NK-92 treated with Interleukin-12 subunit alpha and Interleukin-12 subunit beta, amount 100 ng/mL, for 24 hours (cell line): ENCODE measurements at regions not wholly inside any gene's neighbourhood (a gene's known extent, or its start where the extent isn't known, plus 50 kb on each side); places are given as distances from the start of the nearest gene placed in this dataset.

Experiments used
- DNase-seq: peaks from one replicate; lab custom pipeline; 2025; lab: John Stamatoyannopoulos, UW

GRCh38 chr20:39574061-39574460, 611.9 kb downstream of the DHX35 start:
- no peak for DNase-seq

GRCh38 chr20:39571171-39571570, 609.0 kb downstream of the DHX35 start:
- no peak for DNase-seq

- DNase-seq = no peak
Measured at GRCh38 chr20:39568109-39568508, 606.0 kb downstream of the DHX35 start.

GRCh38 chr20:39563349-39563748, 601.2 kb downstream of the DHX35 start:
- DNase-seq = no peak

- DNase-seq = no peak
Measured at GRCh38 chr20:39554341-39554740, 592.2 kb downstream of the DHX35 start.

GRCh38 chr20:39553120-39553519, 591.0 kb downstream of the DHX35 start:
- no peak for DNase-seq

- no peak for DNase-seq
Measured at GRCh38 chr20:39549733-39550132, 587.6 kb downstream of the DHX35 start.

- DNase-seq = no peak
Measured at GRCh38 chr20:39547546-39548408, 585.6 kb downstream of the DHX35 start.

- DNase-seq = no peak
Measured at GRCh38 chr20:39541136-39541803, 579.1 kb downstream of the DHX35 start.

GRCh38 chr20:39538317-39538716, 576.2 kb downstream of the DHX35 start:
- no peak for DNase-seq

- no peak for DNase-seq
Measured at GRCh38 chr20:39535301-39535700, 573.2 kb downstream of the DHX35 start.

GRCh38 chr20:39534846-39535245, 572.7 kb downstream of the DHX35 start:
- DNase-seq = no peak

- DNase-seq = no peak
Measured at GRCh38 chr20:39533858-39534257, 571.7 kb downstream of the DHX35 start.

GRCh38 chr20:39532205-39532604, 570.1 kb downstream of the DHX35 start:
- DNase-seq = no peak

- DNase-seq = no peak
Measured at GRCh38 chr20:39528436-39528835, 566.3 kb downstream of the DHX35 start.

- no peak for DNase-seq
Measured at GRCh38 chr20:39524371-39524911, 562.3 kb downstream of the DHX35 start.

- no peak for DNase-seq
Measured at GRCh38 chr20:39523405-39523804, 561.3 kb downstream of the DHX35 start.

- no peak for DNase-seq
Measured at GRCh38 chr20:39518654-39519053, 556.5 kb downstream of the DHX35 start.

GRCh38 chr20:39516964-39517363, 554.8 kb downstream of the DHX35 start:
- no peak for DNase-seq

GRCh38 chr20:39504710-39505094, 542.6 kb downstream of the DHX35 start:
- no peak for DNase-seq

- DNase-seq = no peak
Measured at GRCh38 chr20:39503902-39504709, 542.0 kb downstream of the DHX35 start.

GRCh38 chr20:39492223-39492797, 530.2 kb downstream of the DHX35 start:
- no peak for DNase-seq
